GM19035 (cell line): ENCODE measurements at regions not wholly inside any gene's neighbourhood (a gene's known extent, or its start where the extent isn't known, plus 50 kb on each side); places are given as distances from the start of the nearest gene placed in this dataset.

Experiments
- ATAC-seq: cut with Tn5 transposase; IDR thresholded peaks from one replicate; pipeline ENCODE4 v1.9.1; 2021; ENCODE audit not compliant: unreplicated experiment

DNA sequence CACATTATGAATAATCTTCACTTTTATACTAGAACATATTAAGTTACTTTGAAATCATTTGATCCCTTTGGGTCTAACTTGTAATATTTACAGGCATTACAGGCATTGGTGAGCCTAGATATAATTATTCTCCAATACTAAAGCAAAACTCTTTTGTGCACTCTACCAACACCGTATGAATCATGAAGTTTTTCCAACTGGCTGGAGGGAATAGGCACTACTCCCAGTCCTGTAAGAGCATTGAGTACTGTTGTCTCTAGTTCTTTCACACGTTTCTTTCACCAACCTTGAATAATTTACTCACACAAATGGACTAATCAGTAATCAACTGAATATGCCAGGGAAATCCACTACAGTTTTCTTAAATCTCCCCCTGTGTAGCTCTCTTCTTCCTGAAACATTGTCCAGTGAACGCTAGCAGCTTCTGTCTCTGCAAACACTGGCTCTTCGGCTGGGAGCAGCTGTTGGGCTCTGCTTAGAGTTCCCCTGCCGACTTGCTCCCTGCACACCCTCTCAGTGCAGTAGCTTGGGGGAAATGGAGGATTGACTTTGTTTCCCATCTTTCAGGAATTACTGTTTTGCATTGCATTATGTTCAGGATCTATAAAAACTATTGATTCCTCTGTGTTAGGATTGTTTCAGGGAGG lies 476.7 kb downstream of the RFC3 start:
- no peak for ATAC-seq

DNA sequence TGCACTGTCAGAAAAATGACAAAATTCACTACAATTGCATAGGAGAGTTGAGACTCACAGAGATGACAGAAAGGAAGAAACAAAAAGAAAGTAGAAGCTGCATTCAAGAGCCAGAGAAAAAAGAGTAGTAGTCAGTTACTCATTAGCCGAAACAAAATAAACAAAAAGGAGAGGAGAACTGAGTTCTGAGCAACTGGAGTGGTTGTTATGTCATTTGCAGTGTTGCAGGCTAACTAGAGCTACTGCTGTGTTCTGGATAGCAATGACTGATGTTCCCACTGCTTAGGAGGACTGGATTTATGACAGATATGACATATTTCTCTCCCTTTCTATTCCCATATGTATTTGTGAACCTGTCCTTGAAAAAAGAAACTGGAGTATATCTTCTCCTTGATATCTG lies 482.6 kb downstream of the RFC3 start:
- ATAC-seq = no peak

DNA sequence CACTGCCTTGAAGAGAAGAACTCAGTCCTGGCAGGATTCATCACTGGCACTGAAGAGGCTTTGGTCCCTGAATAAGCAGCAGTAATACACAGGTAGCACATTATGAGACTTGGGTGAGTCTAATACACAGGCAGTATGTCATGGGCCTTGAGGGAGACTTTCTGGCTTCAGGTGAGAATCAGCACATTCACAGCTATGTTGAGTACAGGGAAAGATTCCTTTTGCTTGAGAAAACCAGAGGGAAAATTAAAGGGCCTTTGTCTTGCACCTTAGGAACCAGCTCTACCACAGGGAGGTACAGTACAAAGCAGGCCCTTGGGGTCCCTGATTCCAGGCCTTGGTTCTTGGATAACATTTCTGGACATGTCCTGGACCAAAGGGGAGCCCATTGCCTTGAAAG lies 484.6 kb downstream of the RFC3 start:
- ATAC-seq = no peak

DNA sequence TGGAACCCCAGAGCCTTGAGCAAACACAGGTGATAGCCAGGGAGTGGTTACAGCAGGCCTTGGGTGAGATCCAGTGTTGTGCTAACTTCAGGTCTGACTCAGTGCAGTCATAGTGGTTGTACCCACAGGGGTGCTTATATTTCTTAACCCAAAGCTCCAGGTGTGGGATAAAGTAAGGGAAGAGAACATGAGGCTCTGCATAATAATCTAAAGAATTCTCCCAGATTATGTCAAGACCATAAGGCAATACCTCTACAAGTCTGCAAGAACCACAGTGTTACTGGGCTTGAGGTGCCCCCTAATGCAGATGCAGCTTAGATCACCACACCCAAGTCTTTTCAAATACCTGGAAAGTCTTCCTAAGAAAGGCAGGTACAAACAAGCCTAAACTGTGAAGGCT lies 485.4 kb downstream of the RFC3 start:
- no peak for ATAC-seq

DNA sequence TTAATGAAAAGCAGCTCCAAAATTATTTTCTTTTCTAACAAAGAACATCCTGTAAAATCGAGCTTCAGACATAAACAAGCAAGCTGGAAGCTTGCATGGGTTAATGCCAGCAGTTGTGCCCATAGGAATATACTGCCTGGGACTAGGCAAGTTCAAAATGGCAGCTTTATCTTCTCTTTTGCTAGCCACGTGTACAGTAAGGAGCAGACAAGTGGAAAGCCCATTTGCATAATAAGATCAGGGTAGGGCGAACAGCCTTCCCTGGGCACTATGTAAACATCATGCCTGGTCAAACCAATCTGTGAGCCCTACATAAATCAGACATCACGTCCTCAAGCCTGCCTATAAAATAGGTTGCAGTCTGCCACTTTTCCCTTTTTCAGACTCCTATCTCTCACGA lies 489.7 kb downstream of the RFC3 start:
- ATAC-seq = no peak

DNA sequence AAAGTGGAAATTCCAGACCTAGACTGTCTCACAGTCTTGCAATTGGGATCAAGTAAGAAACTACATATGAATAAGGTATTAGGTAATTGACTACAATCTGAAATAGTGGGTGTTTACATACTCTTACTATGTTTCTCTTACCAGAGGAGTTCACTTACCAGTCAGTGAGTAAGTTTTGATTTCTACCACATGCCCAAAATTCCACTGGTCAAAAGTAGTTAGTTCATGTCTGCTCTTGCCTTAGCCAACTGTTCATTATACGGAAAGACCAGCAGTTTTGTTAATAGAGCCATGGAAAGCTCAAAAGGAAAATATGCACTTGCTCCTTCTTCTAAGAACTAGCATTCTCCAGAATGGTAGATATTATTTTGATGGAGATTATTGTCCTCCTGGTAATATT lies 490.8 kb downstream of the RFC3 start:
- ATAC-seq = no peak

DNA sequence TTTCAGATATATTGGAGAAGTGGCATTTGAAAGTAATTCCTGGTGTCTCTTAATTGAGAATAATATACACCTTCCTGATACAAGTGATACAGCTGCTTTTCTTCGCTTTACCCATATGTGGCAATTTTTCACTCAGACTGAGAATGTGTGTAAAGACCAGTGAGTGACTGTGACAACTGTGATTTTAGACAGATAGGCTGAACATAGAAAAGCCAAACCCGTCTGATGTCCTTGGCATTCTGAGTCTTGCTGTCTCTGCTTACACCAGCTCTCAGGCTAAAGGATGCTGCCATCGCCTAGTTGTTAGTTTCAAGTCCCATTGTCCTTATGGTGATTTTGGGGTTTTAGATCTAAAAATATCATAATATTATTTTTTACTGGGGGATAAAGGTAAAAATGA lies 492.6 kb downstream of the RFC3 start:
- ATAC-seq = no peak

DNA sequence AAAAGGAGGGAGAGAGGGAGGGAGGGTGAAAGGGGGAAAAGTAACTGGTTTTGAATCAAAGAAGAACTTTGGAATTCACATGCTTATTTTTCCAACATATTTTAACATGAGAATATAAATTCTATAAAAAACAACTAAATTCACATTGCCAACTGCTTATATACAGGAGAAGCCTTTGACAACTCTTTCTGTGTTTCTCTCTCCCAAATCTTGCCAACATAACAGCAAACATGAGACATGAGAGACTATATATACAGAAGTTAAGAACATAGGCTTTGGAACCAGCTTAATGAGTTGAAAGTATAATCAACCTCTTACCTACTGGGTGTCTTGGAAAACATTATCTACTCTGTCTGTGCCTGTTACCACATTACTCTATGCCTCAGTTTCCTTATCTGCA lies 493.3 kb downstream of the RFC3 start:
- no peak for ATAC-seq

DNA sequence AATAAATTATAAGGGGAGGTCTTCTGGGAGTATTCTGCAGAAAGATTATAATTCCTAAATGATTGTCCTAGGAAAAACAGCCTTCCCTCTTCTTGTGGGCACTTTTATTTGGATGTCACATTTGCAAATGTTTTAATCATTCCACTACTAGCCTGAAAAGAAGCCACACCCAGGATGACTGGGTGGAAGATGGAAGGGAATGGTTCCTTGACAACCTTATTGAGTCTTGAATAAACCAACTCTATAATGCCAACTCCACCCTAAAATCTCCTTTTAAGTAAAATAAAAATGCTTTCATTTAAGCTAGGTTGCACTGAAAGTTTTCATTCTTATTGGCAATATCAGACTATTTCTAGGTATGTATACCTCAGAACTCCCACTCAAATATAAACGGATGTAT lies 494.6 kb downstream of the RFC3 start:
- ATAC-seq = no peak

DNA sequence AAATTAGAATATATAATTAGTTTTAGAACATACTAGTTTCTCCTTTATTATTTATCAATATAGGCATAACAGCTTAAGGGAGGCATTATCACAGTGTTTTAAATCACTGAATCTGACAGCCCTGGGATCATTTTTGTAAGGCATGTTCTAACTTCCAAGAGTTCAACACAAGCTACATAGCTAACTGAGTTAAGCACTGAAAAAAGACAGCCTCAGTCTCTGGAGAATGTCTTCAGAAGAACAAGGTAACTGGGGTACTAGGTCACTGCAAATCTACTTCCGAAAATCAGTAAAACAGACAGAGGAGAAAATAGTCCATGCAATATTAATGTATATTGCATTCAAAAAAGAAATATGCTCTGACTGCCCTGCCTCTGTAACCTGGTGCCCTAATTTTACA lies 502.1 kb downstream of the RFC3 start:
- ATAC-seq = no peak

DNA sequence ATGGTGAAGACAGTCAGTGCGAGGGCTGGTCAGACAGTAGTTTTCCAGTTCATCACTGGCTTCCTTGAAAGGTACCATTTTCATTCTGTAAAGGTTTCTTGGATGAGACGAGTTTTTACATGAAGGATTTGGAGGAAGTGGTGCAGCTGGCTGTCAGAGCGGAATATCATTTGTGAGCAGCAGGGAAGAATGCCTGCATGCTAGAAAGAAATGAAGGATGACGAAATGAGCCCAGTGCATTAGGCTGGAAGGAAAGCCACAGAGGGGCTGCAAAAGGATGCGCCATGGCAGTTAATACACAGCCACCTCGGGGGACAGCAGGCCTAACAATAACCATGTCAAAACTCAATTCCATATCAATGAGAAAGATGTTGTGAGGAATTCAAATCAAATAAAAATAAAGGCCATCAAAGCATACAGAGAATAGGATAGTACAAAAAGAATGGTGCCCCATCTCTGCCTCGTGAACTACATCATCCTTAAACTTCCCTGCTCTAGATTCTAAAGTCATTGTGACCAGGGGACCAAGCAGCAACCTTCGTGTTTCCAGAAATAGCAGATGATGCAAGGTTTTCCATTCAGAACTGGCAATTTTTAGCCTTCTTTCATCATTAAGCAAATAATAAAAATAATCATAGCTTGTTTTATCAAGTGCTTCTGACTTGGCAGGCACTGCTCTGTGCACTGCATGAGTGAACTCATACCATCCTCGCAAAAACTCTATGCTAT lies 504.2 kb downstream of the RFC3 start:
- ATAC-seq = no peak

DNA sequence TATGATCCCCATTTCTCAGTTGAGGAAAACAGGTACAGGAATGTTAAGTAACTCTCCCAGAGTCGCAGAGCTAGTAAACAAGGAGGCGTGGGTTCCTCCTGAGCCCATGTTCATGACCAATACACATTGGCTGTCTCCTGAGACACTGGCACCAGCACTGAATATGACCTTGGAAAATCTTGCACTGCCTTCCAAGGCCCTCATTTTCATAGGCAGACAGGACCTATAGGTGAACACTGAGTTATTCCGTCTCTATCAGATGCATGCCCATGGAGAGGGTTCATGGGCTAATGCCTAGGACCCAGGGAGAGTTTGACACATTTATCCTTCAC lies 504.8 kb downstream of the RFC3 start:
- no peak for ATAC-seq

DNA sequence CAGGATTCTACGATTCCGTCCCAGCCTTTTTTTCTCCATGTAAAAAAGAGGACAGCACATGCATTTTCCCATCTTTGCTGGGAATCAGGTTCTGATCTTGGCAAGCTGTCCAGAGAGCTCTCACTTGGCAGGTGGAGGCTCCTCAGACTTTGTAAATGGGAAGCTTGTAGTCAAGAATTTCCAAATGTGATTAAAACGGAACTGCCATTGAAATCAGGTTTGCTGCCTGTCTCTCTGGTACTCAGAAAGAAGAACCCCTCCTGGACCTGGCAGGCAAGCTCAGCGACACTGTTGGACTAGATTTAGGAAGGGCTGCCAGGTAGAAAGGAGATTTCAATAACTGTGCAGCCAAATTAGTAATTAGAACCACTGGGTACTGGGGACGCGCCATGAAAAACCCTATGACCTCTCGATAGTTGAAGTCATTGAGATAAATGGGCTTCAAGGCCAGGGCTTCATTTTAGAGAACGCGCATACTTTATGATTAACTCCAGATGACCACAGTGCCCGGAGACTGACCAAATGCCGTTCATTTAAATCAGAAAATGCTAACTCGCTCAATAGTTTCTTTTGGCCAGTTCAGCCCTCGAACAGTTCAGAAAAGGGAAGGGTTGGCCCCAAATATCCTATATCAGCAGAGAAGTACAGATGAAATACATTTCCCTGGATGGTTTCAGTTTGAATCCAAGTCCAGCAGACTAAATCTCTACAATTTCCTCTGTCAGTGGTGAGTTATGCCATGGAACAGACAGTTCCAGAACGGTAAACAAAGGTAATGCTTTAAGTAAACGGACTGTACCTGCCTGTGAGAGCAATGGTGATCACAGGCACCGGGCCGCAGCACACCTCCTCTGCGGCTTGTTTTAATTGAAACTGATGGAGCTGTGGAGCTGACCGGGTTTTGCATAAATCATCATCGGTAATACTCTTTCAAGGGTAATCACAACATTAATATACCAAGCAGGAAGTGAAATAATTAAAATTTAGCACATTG lies 517.4 kb downstream of the RFC3 start:
- no peak for ATAC-seq

DNA sequence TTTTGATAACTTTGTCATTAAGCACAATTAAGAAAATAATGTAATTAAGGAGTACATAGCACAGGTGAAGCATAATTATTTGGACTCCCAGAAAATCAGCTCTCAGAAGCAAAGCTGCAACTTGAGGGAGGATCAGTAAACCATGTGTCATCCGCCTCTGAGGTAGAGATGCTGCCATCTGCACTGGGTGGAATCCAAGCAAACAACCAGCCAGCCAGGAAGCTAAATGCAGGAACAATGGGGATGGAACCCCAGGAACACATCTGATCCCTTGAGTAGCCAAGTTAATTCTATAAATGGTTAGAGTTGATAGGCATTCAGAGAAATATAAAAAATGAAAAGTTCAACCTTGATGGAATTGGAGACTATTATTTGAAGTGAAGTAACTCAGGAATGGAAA lies 520.2 kb downstream of the RFC3 start:
- no peak for ATAC-seq

DNA sequence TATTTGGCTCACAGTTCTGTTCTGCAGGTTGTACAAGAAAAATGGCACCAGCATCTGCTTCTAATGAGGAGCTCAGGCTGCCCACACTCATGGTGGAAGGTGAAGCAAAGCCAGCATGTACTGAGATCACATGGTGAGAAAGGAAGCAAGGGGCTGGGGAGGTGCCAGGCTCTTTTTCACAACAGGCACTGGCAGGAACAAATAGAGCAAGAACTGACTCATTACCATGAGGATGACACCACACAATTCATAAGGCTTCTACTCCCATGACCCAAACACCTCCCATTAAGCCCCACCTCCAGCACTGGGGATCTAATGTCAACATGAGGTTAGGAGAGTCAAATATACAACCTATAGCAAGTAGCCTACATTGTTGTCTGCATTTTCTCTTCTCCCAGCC lies 522.6 kb downstream of the RFC3 start:
- ATAC-seq = no peak

DNA sequence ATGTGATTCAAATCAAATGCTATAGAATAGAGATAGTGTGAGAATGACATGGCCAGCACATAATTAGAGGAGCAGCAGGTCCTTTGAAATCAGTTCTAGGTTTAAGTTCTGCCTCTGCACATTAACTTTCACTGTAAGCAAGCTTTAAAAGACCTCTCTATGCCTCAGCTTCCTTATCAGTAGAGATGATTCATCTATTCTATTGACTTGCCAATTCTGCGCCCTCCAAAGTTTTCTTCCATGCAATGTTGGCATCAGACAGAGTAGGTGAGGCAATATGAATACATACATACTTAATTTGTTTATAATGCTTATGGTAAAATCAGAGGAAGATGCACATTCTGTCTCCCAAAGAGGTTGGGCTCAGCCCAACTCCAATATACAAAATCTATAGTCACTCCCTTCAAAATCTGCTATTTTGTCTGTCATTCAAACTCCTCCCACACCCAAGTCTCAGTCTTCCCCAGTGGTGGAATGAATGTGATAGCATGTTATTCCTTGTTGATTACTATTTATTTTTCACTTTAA lies 525.5 kb downstream of the RFC3 start:
- ATAC-seq = no peak

DNA sequence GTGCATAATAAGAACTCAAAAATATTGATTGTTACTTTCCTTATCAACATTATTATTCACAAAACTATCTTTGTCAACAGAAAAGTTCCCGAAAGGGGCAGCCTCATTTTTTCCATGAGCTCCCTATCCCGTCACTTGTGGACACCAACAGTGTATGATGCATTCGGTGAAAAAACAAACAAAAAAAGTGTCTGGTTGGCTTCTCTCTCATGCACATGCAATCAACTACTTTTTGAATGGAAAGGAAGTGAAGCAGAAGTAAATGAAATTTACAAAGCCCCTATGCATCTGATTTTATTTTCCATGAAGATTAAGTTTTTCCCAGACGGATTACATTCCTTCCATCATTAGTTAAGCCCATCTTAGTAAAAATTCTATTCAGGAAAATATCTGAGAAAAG lies 526.9 kb downstream of the RFC3 start:
- no peak for ATAC-seq

DNA sequence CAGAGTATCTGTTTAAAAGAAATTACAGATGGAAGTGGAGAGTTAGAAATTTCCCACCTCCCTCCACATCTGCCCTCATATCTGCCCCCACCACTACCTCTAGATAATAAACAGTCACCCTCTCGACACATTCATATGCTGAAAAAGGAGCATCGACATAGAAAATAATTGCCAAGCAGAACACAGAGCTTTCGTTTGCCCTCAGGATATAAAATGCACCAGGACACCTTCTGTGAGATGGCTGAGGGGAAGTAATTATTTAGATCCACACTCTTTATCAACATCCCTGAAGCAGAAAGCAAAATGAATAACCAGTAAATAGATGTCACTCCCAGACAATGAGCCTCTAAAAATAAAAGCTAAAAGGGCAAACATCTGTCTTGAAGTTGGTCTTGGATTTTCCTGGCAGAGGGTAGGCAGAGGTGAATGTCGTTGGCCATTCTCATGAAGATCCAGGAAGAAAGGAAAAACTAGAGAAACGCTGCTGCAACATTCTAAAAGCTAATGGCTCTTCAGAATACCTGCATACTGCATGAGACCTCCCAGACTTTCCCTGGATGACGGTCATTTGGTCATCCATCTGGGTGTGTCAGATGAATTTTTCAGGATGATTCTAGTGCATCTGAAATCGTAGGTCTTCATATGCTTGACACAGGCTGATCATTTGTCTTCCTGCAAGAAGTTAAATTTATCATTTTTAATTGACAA lies 527.5 kb downstream of the RFC3 start:
- ATAC-seq = no peak

DNA sequence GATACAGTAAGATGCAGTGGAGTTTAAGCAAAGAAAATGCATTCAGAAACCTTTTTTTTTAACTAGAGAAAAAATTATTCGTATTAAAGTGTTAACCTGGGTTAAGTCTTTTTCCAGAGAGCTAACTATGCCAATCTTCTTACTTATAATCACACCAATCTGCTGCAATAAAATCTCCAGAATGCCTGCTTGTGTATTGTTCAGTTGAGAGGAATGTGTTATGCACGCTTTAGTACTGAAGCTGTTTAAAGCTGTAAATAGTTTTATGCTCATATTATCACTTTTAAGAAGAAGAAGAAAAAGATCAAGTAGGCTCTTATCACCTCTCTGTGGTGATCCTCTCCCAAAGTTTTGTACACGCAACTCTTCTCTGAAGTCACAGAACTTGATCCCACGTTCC lies 528.7 kb downstream of the RFC3 start:
- ATAC-seq = no peak

DNA sequence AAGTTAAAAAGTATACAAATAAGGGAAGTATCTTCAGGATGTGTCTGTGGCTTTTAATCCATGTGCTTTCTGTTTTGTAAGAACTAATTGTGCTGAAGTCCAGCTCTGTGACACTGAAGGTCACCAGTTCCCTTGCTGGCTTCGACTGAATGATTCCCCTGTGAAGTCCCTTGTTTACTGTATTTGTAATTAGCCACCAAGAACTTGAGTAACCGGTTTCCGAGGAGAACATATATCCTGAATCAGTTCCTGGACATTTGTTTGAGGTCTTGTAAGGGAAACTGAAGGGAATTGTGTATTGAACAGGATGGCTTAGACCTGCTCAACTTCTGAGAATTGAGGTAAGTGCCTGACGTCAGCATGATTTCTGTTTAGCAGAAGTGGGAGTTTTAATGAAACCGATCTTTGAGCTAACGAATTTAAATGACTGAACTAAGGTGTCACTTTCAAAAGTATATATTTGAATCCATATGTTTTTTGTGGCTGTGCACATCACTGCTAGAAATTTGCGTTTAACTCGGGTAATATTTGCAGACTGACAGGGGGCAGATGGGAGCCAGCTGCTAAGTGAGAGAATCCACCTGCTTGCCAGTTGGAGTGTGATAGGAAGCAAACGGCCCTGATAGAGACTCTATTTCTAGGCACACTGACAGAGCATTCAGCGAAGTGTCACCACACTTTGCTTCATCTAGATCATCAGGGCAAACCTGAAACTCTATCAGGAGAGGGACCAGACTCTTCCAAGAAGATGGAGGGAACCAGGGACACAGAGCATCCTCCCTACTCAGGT lies 530.0 kb downstream of the RFC3 start:
- no peak for ATAC-seq
